ENCODE measurements at regions not wholly inside any gene's neighbourhood (a gene's known extent, or its start where the extent isn't known, plus 50 kb on each side); places are given as distances from the start of the nearest gene placed in this dataset.
"Not testable (repeated sequence)": the region's sequence is repeated elsewhere in the genome, so short reads cannot be mapped to it uniquely, and the experiment has no call there.

DNA sequence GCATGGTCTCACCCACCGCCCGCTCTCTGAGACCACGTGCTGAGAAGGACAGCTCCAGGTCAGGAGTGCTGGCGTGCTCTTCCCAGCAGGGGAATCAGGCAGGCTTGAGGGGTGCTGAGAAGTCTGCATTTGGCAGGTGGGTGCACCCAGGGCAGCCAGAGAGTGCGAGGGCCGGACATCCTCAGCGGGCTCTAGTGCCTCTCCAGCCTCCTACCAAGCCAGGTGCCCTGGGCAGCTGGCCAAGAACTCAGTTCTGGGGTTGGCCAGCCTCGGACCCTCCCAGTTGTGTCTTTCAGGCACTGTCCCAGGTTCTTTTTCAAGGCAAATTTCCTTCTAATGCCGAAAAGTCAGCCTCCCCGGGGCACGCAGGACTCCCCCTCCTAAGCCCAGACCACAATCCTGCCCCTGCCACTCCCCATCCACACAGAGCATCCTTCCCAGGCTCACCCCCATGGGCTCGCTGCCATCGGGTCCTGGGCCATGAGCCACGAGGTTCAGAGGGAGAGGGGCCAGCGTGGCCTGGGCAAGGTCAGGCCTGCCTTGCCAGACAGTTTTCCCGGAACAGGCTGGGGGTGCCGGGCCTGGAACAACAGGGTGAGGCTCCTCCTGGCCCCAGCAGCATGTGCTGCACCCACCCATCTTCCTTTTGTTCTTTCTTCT is 52.2 kb upstream of the GPC1 start:
- in situ Hi-C loops (cut with HindIII; ENCODE audit: low pct_unique_long_range_greater_than_20kb, low sequenced_read_pairs): no loop called here
- DNase-seq (ENCODE audit: low read depth, low spot score): no peak

DNA sequence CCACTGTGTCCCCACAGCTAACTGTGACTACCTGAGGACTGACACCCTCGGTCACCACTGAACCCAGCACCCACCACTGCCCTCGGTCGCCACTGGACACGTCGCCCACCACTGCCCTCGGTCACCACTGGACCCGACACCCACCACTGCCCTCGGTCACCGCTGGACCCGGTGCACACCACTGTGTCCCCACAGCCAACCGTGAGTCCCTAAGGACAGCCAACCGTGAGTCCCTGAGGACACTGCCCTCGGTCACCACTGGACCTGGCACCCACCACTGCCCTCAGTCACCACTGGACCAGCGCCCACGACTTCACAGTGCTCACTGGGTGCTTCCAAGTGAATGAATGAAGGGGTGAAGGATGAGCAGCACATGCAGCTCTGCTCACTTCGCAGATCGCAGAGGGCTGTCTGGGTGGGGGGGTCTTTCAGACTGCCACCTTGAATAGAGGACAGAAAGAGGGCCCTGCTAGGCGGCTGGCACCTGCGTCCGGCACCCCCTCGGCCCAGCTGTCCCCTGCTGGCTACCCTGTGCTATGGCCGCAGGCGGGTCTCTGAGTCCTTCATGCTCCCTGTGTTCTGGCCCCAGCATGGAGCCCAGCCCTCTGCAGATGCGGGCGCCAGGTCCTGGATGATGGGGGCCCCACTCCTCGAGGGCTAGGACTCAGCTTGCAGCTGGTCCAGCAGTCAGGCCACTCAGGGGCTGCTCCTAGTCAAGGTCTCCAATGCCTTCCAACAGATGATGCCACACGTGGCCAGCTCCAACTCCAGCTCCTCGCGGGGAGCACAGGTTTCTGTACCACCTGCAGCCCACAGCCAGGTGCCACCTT is 51.4 kb upstream of the GPC1 start:
- DNase-seq (ENCODE audit: low read depth, low spot score): no peak
- in situ Hi-C loops (cut with HindIII; ENCODE audit: low pct_unique_long_range_greater_than_20kb, low sequenced_read_pairs): no loop called here

DNA sequence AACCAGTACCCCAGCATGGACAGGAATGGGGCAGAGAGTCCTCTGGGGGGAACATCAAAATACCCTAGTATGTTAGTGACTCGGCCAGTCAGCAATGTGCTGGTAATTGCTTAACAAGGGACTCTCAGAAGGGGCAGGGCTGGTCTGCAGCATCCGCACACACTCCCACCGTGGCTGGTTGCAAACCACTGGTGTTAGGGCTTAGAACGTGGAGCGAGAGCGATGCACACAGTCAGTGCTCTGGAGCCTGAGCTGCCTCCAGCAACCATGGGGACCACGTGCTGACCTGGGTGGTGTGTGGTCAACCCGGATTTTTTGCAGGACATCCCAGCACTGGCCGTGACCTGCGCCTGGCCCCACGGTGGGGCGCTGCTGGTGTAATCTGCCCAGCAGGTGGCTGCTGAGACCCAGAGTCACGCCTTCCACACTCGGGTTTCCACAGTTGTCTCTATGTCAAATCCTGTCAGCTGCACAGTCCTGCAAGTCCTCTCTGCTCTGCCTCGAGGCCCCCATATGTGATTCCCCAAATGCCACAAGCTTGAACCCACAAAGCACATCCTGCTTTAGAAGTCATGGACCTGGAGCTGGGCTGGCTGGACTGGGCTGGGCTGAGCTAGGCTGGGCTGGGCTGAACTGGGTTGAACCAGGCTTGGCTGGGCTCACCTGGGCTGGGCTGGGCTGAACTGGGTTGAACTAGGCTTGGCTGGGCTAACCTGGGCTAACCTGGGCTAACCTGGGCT is 50.6 kb upstream of the GPC1 start:
- in situ Hi-C loops (cut with HindIII; ENCODE audit: low pct_unique_long_range_greater_than_20kb, low sequenced_read_pairs): no loop called here
- DNase-seq (ENCODE audit: low read depth, low spot score): no peak

DNA sequence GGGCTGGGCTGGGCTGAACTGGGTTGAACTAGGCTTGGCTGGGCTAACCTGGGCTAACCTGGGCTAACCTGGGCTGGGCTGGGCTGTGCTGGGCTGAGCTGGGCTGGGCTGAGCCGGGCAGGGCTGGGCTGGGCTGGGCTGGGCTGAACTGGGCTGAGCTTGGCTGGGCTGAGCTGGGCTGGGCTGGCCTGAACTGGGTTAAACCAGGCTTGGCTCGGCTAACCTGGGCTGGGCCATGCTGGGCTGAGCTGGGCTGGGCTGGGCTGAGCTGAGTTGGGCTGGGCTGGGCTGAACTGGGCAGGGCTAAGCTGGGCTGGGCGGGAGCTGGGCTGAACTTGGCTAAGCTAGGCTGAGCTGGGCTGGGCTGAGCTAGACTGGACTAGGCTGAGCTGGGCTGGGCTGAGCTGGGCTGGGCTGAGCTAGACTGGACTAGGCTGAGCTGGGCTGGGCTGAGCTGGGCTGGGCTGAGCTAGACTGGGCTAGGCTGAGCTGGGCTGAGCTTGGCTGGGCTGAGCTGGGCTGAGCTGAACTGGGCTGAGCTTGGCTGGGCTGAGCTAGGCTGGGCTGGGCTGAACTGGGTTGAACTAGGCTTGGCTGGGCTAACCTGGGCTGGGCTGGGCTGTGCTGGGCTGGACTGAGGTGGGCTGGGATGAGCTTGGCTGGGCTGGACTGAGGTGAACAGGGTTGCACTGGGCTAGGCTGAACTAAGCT is 49.9 kb upstream of the GPC1 start:
- in situ Hi-C loops (cut with HindIII; ENCODE audit: low pct_unique_long_range_greater_than_20kb, low sequenced_read_pairs); DNase-seq (ENCODE audit: low read depth, low spot score): not testable (repeated sequence)

Small RNAs in the stretch of these regions (small RNA-seq; reads per million reads assigned to genes)
- 0 to 0.12 reads per million in 2 experiments for gene RF00012
